ENCODE measurements at regions not wholly inside any gene's neighbourhood (a gene's known extent, or its start where the extent isn't known, plus 50 kb on each side); places are given as distances from the start of the nearest gene placed in this dataset.

DNA sequence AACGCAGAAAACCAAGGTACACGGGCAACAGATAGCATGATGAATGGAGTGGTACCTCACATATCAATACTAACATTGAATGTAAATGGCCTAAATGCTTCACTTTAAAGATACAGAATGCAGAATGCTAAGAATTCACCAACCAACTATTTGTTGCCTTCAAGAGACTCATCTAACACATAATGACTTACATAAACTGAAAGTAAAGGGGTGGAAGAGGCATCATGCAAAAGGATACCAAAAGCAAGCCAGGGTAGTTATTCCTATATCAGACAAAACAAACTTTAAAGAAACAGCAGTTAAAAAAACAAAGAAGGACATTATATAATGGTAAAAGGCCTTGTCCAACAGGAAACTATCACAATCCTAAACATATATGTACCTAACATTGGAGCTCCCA, 137.1 kb upstream of the APP start:
- TF ChIP-seq POLR2A (IDR thresholded peaks at IDR 0.05; ENCODE audit: low read length) (no peak), GATA1 (IDR thresholded peaks at IDR 0.05; ENCODE audit: low read depth, low read length) (no peak)
